ENCODE measurements at regions not wholly inside any gene's neighbourhood (a gene's known extent, or its start where the extent isn't known, plus 50 kb on each side); places are given as distances from the start of the nearest gene placed in this dataset.
"Not testable (repeated sequence)": the region's sequence is repeated elsewhere in the genome, so short reads cannot be mapped to it uniquely, and the experiment has no call there.

DNA sequence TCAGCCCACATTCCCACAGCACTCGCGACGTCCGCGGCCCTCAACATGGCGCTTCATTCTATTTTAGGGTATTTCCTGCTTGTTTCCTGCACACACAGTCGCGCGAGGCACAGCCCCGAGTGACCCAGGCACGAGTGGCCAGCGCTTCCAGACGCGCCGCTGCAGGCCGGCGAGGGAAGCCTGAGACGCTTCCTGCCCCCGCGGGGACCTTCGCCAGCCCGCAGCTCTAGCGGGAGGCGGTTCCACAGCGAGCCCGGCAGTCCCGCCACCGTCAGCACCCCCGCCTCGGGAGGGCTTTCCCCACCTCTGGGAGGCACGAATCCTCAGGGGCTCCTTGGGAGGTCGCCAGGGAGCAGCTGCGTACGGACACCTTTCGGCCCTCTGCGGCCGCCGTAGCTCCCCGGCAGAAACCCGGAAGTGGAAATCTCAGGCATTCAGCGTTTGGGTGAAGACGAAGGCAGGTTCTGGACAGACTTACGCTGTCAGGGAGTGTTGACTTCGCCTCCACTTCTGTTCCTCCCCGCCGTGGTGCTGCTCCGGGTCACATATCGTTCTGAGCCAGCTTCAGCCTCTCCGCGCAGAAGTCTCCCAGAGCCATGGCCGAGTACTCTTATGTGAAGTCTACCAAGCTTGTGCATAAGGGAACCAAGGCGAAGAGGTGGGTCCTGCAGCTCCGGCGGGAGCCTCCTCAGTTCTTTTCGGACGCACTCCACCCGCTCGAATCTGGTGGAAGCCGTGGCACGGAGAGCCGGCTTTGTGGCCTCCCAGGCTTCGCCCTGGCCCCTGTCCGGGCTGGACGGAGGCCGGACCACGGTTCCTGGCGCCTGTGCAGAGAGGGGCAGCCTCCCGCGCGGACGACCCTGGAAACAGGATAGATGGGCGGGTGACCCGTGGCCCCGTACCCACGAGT lies 2925.9 kb upstream of the OR11H1 start:
- H3K9me3 ChIP-seq (ENCODE audit: control insufficient read depth, low read depth, low read length) = peaks cover 86% of the 10 kb centered on the region
- H3K27ac ChIP-seq (ENCODE audit: insufficient read length, low read depth, low read length) = no peak overlapping the region

GRCh38 chr22:12603399-12603798 lies 2924.6 kb upstream of the OR11H1 start:
- H3K9me3 Mint-ChIP-seq = peaks cover 91% of the 10 kb centered on the region in 2 experiments
- H3K27ac ChIP-seq (ENCODE audit: insufficient read length, low read depth, low read length) = not testable (repeated sequence)

More for the DNA sequence above, 2925.9 kb upstream of the OR11H1 start:
- H3K9me3 Mint-ChIP-seq = peaks cover 89% of the 10 kb centered on the region in 2 experiments
- no peak overlapping the region for H3K4me3 Mint-ChIP-seq
- H3K4me1 ChIP-seq (ENCODE audit: insufficient read depth, low read length) = no peaks in the 10 kb centered on the region
- no peak overlapping the region for H3K23ac ChIP-seq (ENCODE audit: insufficient read length, low read depth, low read length)
- no peak overlapping the region for H3K4ac ChIP-seq (ENCODE audit: low read depth, low read length)
- no peak overlapping the region for H4K5ac ChIP-seq (ENCODE audit: insufficient read length, low read depth, low read length)
- H3K56ac ChIP-seq (ENCODE audit: insufficient read length, low read depth, low read length) = no peak overlapping the region
- no peak overlapping the region for H3K27ac Mint-ChIP-seq
- H3K27me3 ChIP-seq (ENCODE audit: insufficient read depth, low read length) = no peaks in the 10 kb centered on the region
- no peak overlapping the region for H2BK20ac ChIP-seq (ENCODE audit: low read depth, low read length, poor library complexity, severe bottlenecking)
- H3K14ac ChIP-seq (ENCODE audit: insufficient read depth, low read length) = no peak overlapping the region
- H4K91ac ChIP-seq (ENCODE audit: insufficient read length, low read depth, low read length) = no peak overlapping the region
- no peak overlapping the region for H2BK15ac ChIP-seq (ENCODE audit: low read depth, low read length)
- peaks cover 23 to 60% (median 36%) of the 10 kb centered on the region in 3 experiments for H3K36me3 Mint-ChIP-seq (ENCODE audit: insufficient read depth in 1 of 3, low read depth in 3 of 3)
- TF ChIP-seq, protein P1, sequence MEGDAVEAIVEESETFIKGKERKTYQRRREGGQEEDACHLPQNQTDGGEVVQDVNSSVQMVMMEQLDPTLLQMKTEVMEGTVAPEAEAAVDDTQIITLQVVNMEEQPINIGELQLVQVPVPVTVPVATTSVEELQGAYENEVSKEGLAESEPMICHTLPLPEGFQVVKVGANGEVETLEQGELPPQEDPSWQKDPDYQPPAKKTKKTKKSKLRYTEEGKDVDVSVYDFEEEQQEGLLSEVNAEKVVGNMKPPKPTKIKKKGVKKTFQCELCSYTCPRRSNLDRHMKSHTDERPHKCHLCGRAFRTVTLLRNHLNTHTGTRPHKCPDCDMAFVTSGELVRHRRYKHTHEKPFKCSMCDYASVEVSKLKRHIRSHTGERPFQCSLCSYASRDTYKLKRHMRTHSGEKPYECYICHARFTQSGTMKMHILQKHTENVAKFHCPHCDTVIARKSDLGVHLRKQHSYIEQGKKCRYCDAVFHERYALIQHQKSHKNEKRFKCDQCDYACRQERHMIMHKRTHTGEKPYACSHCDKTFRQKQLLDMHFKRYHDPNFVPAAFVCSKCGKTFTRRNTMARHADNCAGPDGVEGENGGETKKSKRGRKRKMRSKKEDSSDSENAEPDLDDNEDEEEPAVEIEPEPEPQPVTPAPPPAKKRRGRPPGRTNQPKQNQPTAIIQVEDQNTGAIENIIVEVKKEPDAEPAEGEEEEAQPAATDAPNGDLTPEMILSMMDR (conservative IDR thresholded peaks at IDR 0.05) = no peak
- H2AFZ ChIP-seq (ENCODE audit: low read length) = no peak overlapping the region
- no peak overlapping the region for H2BK12ac ChIP-seq (ENCODE audit: insufficient read length, low read depth, low read length)
- H3K79me1 ChIP-seq (ENCODE audit: insufficient read depth, low read depth, low read length, poor library complexity, severe bottlenecking) = no peaks in the 10 kb centered on the region
- H3K18ac ChIP-seq (ENCODE audit: insufficient read length, low read depth, low read length) = no peak overlapping the region
- no peaks in the 10 kb centered on the region for H3K4me1 Mint-ChIP-seq
- no peaks in the 10 kb centered on the region for H3K79me2 ChIP-seq (ENCODE audit: insufficient read depth, low read length)
- no peak overlapping the region for H3K4me2 ChIP-seq (ENCODE audit: insufficient read depth, insufficient read length, low read length)
- no peak overlapping the region for H2BK5ac ChIP-seq (ENCODE audit: insufficient read length, low read length)
- H3K27me3 Mint-ChIP-seq (ENCODE audit: low read depth) = peaks cover 10% of the 10 kb centered on the region
- H2AK5ac ChIP-seq (ENCODE audit: insufficient read length, low read length) = no peak overlapping the region
- no peak overlapping the region for H2BK120ac ChIP-seq (ENCODE audit: low read depth, low read length, poor library complexity, severe bottlenecking)
- no peak for DNase-seq
- no peak overlapping the region for H3T11ph ChIP-seq (ENCODE audit: low read length)
- no CpG with 5 or more reads among the region's 75 CpGs for WGBS (ENCODE audit: extremely low coverage, insufficient read length, low lambda C conversion rate)
- no peak overlapping the region for H4K8ac ChIP-seq (replicated peaks; ENCODE audit: insufficient read length, low read depth, low read length)
- H3K9ac ChIP-seq (ENCODE audit: extremely low read depth, insufficient read length, low read length) = no peak overlapping the region
- no peaks in the 10 kb centered on the region for H4K20me1 ChIP-seq (ENCODE audit: control insufficient read depth, insufficient read depth, insufficient read length)
- no peaks in the 10 kb centered on the region for H3K23me2 ChIP-seq (ENCODE audit: insufficient read length, low read depth, low read length, poor library complexity, severe bottlenecking)

More at GRCh38 chr22:12603399-12603798, 2924.6 kb upstream of the OR11H1 start:
- H3K9me3 ChIP-seq (ENCODE audit: control insufficient read depth, low read depth, low read length) = peaks cover 76% of the 10 kb centered on the region
- H3K9ac ChIP-seq (ENCODE audit: extremely low read depth, insufficient read length, low read length); H3K27me3 ChIP-seq (ENCODE audit: insufficient read depth, low read length); H4K8ac ChIP-seq (replicated peaks; ENCODE audit: insufficient read length, low read depth, low read length); H3K27ac Mint-ChIP-seq; H3K14ac ChIP-seq (ENCODE audit: insufficient read depth, low read length); H3T11ph ChIP-seq (ENCODE audit: low read length); H2BK20ac ChIP-seq (ENCODE audit: low read depth, low read length, poor library complexity, severe bottlenecking); H3K79me1 ChIP-seq (ENCODE audit: insufficient read depth, low read depth, low read length, poor library complexity, severe bottlenecking); H3K4me2 ChIP-seq (ENCODE audit: insufficient read depth, insufficient read length, low read length); H3K79me2 ChIP-seq (ENCODE audit: insufficient read depth, low read length); H4K5ac ChIP-seq (ENCODE audit: insufficient read length, low read depth, low read length); H4K20me1 ChIP-seq (ENCODE audit: control insufficient read depth, insufficient read depth, insufficient read length); H2BK12ac ChIP-seq (ENCODE audit: insufficient read length, low read depth, low read length); H2BK120ac ChIP-seq (ENCODE audit: low read depth, low read length, poor library complexity, severe bottlenecking); H3K4ac ChIP-seq (ENCODE audit: low read depth, low read length); DNase-seq; H3K56ac ChIP-seq (ENCODE audit: insufficient read length, low read depth, low read length); H2BK5ac ChIP-seq (ENCODE audit: insufficient read length, low read length); H3K18ac ChIP-seq (ENCODE audit: insufficient read length, low read depth, low read length); H2BK15ac ChIP-seq (ENCODE audit: low read depth, low read length); H3K4me3 Mint-ChIP-seq; H2AK5ac ChIP-seq (ENCODE audit: insufficient read length, low read length); H3K4me1 Mint-ChIP-seq; H3K23me2 ChIP-seq (ENCODE audit: insufficient read length, low read depth, low read length, poor library complexity, severe bottlenecking); H4K91ac ChIP-seq (ENCODE audit: insufficient read length, low read depth, low read length); H3K4me1 ChIP-seq (ENCODE audit: insufficient read depth, low read length); H3K23ac ChIP-seq (ENCODE audit: insufficient read length, low read depth, low read length); H2AFZ ChIP-seq (ENCODE audit: low read length): not testable (repeated sequence)
- WGBS (ENCODE audit: extremely low coverage, insufficient read length, low lambda C conversion rate) = no CpG with 5 or more reads among the region's 6 CpGs
- Mint-ChIP-seq H3K36me3 (ENCODE audit: insufficient read depth in 1 of 3, low read depth in 3 of 3) (peaks cover 33 to 62% (median 40%) of the 10 kb centered on the region in 3 experiments), H3K27me3 (ENCODE audit: low read depth) (peaks cover 13% of the 10 kb centered on the region)
